Upper lobe of left lung (tissue), 6 donors: ENCODE measurements at regions not wholly inside any gene's neighbourhood (a gene's known extent, or its start where the extent isn't known, plus 50 kb on each side); places are given as distances from the start of the nearest gene placed in this dataset.

Source experiments
- ATAC-seq, 2 donors: fragments of 200-7000 bp; cut with Tn5 transposase; one replicate each; pipeline ENCODE4 v1.9.1; 2022; ENCODE audit warnings: mild to moderate bottlenecking in 2 of 2, moderate library complexity in 2 of 2; ENCODE audit not compliant: low FRiP score in 2 of 2
- DNase-seq, 2 donors: peaks; one replicate each; pipeline ENCODE4 v3.0.0-alpha.2; 2019 to 2020
- H3K27ac ChIP-seq, 4 donors: fragments of 200-600 bp; sonication (generic); one replicate each; pipeline ENCODE4 v1.5.1; 2016 to 2019
- H3K27me3 ChIP-seq, 4 donors: fragments of 200-600 bp; sonication (generic); one replicate each; pipeline ENCODE4 v1.5.1; 2017 to 2019
- H3K36me3 ChIP-seq, 4 donors: fragments of 200-600 bp; sonication (generic); one replicate each; pipeline ENCODE4 v1.5.1; 2016 to 2019
- H3K4me1 ChIP-seq, 4 donors: fragments of 200-600 bp; sonication (generic); one replicate each; pipeline ENCODE4 v1.5.1; 2018 to 2019
- H3K4me3 ChIP-seq, 4 donors: fragments of 200-600 bp; sonication (generic); one replicate each; pipeline ENCODE4 v1.5.1; 2017 to 2019; ENCODE audit warnings: mild to moderate bottlenecking in 2 of 4, moderate library complexity in 1 of 4
- H3K9me3 ChIP-seq, 4 donors: fragments of 200-600 bp; sonication (generic); one replicate each; pipeline ENCODE4 v1.5.1; 2018 to 2019
- EP300 ChIP-seq, 4 donors: sonication (generic); formaldehyde crosslinking; IDR thresholded peaks; one replicate each; pipeline ENCODE4 v1.5.1; 2017; ENCODE audit warnings: antibody characterized with exemption in 4 of 4, control low read depth in 2 of 4
- POLR2A ChIP-seq, 4 donors: fragments of 450-650 bp; IDR thresholded peaks; one replicate each; pipeline ENCODE4 v1.5.1; 2016 to 2017; ENCODE audit warnings: antibody characterized with exemption in 4 of 4, mild to moderate bottlenecking in 2 of 4
- POLR2AphosphoS5 ChIP-seq, 2 donors: sonication (generic); formaldehyde crosslinking; IDR thresholded peaks; one replicate each; pipeline ENCODE4 v1.5.1; 2017; ENCODE audit warnings: antibody characterized with exemption in 2 of 2
- WGBS, 2 donors: methylation state at CpG; one replicate each; pipeline ENCODE4 v1.1.5; 2017 to 2018; 5-methylcytosine and 5-hydroxymethylcytosine counted together
- TF ChIP-seq, protein P1 (sequence below), 6 experiments: fragments of 450-650 bp in 4 of 6; fragments of 200-600 bp in 2 of 6; sonication (generic) in 2 of 6; IDR thresholded peaks; one replicate each; pipeline ENCODE4 v1.5.1; 2016 to 2019; ENCODE audit warnings: antibody characterized with exemption in 6 of 6
- donor health status: DM: no; HTN: no; CAD: no; lungs with moderate emphysema.
- donor health status: DM: no; HTN: yes; CAD: no; lungs with severe emphysema.

DNA sequence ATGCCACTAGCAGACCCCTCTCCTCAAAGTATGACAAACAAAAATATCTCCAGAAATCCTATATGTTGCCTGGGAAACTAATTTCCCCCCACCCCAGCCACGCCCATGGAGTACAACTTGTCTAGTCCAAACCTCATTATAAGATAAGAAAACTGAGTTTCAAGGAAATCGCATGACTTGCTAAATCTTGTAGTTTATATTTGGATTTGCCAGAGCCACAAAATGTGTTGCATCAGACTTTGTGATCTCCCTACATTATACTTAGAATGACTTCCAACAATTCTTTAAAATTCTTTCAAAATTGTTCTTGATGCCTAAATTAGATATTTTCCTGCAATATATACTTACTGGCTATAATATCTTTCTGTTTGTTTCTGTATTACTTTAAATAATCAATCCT is 1034.4 kb downstream of the IGSF11 start:
- peaks cover 0 to 2% (median 0%) of the 10 kb centered on the region in 4 donors for H3K27me3 ChIP-seq
- no peak overlapping the region for H3K27ac ChIP-seq
- H3K4me3 ChIP-seq = no peak overlapping the region
- WGBS, 2 donors = 57 to 63% methylated on average over 2 of the region's 2 CpGs
- DNase-seq (no peak), ATAC-seq (no peak)
- no peaks in the 10 kb centered on the region for H3K9me3 ChIP-seq
- H3K4me1 ChIP-seq = peaks cover 7 to 14% (median 9%) of the 10 kb centered on the region in 4 donors
- no peaks in the 10 kb centered on the region for H3K36me3 ChIP-seq
- TF ChIP-seq, protein P1, sequence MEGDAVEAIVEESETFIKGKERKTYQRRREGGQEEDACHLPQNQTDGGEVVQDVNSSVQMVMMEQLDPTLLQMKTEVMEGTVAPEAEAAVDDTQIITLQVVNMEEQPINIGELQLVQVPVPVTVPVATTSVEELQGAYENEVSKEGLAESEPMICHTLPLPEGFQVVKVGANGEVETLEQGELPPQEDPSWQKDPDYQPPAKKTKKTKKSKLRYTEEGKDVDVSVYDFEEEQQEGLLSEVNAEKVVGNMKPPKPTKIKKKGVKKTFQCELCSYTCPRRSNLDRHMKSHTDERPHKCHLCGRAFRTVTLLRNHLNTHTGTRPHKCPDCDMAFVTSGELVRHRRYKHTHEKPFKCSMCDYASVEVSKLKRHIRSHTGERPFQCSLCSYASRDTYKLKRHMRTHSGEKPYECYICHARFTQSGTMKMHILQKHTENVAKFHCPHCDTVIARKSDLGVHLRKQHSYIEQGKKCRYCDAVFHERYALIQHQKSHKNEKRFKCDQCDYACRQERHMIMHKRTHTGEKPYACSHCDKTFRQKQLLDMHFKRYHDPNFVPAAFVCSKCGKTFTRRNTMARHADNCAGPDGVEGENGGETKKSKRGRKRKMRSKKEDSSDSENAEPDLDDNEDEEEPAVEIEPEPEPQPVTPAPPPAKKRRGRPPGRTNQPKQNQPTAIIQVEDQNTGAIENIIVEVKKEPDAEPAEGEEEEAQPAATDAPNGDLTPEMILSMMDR (IDR thresholded peaks at IDR 0.05) = no peak
- no peak for TF ChIP-seq POLR2A (IDR thresholded peaks at IDR 0.05)
- TF ChIP-seq POLR2AphosphoS5 (IDR thresholded peaks at IDR 0.05) = no peak
- no peak for TF ChIP-seq EP300 (IDR thresholded peaks at IDR 0.05)

DNA sequence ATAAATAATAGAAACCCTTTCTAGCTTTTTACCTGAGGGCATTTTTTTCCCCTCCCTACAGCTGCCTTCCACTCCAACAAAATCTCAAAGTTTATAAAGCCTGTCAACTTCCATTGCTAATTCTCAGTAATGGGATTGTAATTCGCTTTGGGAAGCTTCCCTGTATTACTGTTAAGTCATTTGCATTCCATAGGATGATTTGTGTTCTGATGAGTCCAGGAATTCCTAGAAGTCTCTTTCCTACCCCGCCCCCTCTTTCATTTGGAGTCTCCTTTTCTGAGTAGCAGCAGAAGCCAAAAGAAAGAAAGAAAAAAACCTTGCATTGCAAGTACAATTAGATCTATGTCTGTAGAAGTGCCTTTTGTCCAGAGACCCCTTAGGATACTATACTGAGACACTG is 1033.3 kb downstream of the IGSF11 start:
- H3K27ac ChIP-seq = no peak overlapping the region
- H3K36me3 ChIP-seq = no peaks in the 10 kb centered on the region
- TF ChIP-seq EP300 (IDR thresholded peaks at IDR 0.05) (no peak), POLR2A (IDR thresholded peaks at IDR 0.05) (no peak), POLR2AphosphoS5 (IDR thresholded peaks at IDR 0.05) (no peak)
- TF ChIP-seq, protein P1 (IDR thresholded peaks at IDR 0.05) = no peak
- peaks cover 0 to 2% (median 0%) of the 10 kb centered on the region in 4 donors for H3K27me3 ChIP-seq
- ATAC-seq = no peak
- peaks cover 0 to 2% (median 0%) of the 10 kb centered on the region in 4 donors for H3K9me3 ChIP-seq
- H3K4me3 ChIP-seq = no peak overlapping the region
- DNase-seq = no peak
- 22 to 26% methylated on average over 2 of the region's 2 CpGs for WGBS, 2 donors
- peaks cover 7 to 14% (median 9%) of the 10 kb centered on the region in 4 donors for H3K4me1 ChIP-seq

- Histone ChIP-seq H3K9me3 (peaks cover 0 to under 1% (median 0%) of the 10 kb centered on the region in 4 donors), H3K36me3 (no peaks in the 10 kb centered on the region), H3K27me3 (no peaks in the 10 kb centered on the region), H3K27ac (no peak overlapping the region), H3K4me1 (no peaks in the 10 kb centered on the region), H3K4me3 (no peak overlapping the region)
- TF ChIP-seq POLR2A (IDR thresholded peaks at IDR 0.05) (no peak), POLR2AphosphoS5 (IDR thresholded peaks at IDR 0.05) (no peak), EP300 (IDR thresholded peaks at IDR 0.05) (no peak)
- TF ChIP-seq, protein P1 (IDR thresholded peaks at IDR 0.05) = no peak
- WGBS, 2 donors = 17 to 30% methylated on average over 3 of the region's 3 CpGs
- ATAC-seq (no peak), DNase-seq (no peak)
These were observed 1022.7 kb downstream of the IGSF11 start for GRCh38 chr3:118011910-118012309.

DNA sequence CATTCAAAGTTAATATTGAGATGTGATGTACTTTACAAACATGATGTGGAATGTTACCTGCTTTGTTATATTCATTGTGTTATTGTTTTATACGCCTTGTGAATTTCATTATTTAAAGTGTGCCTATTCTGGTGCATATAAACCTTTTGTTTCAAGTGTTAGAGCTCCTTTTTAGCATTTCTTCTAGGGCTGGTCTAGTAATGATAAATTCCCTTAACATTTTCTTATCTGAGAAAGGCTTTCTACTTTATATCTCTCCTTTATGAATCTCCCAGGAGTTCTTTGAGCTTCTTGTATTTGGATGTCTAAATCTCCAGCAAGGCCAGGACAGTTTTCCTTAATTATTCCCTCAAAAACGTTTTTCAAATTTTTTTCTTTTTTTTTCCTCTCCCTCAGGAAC is 1005.6 kb downstream of the IGSF11 start:
- 50 to 56% methylated on average over 2 of the region's 2 CpGs for WGBS, 2 donors
- Histone ChIP-seq H3K36me3 (no peaks in the 10 kb centered on the region), H3K4me1 (no peaks in the 10 kb centered on the region), H3K27ac (no peak overlapping the region), H3K9me3 (peaks cover 9 to 14% (median 10%) of the 10 kb centered on the region in 4 donors), H3K4me3 (no peak overlapping the region), H3K27me3 (no peaks in the 10 kb centered on the region)
- DNase-seq (no peak), ATAC-seq (no peak)
- TF ChIP-seq, protein P1 (IDR thresholded peaks at IDR 0.05) = no peak
- TF ChIP-seq POLR2A (IDR thresholded peaks at IDR 0.05) (no peak), POLR2AphosphoS5 (IDR thresholded peaks at IDR 0.05) (no peak), EP300 (IDR thresholded peaks at IDR 0.05) (no peak)

DNA sequence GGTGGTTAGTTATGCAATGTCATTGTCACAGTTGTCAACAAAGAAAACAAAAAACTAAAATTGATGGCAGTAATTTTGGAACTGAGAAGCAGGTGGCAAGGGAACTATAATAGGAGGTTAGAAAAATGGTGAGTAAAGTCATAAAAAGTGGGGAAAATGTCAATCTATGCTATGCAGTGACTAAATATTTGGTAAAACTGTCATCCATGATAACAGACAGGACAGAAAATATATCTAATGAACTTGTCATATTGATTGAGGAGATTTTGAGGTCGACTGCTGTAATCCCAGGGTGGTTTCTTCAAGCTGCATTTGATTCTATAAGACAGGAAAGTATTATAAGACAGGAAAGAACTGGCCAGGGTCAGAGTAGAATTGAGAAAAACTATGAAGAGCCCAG is 998.4 kb downstream of the IGSF11 start:
- peaks cover 0 to 6% (median 2%) of the 10 kb centered on the region in 4 donors for H3K9me3 ChIP-seq
- no peaks in the 10 kb centered on the region for H3K36me3 ChIP-seq
- no peak overlapping the region for H3K4me3 ChIP-seq
- ATAC-seq = no peak
- no peak overlapping the region for H3K27ac ChIP-seq
- WGBS, 2 donors = 39 to 43% methylated on average over 1 of the region's 1 CpG
- no peaks in the 10 kb centered on the region for H3K27me3 ChIP-seq
- H3K4me1 ChIP-seq = no peaks in the 10 kb centered on the region
- no peak for TF ChIP-seq POLR2A (IDR thresholded peaks at IDR 0.05)
- TF ChIP-seq POLR2AphosphoS5 (IDR thresholded peaks at IDR 0.05) = no peak
- no peak for TF ChIP-seq EP300 (IDR thresholded peaks at IDR 0.05)
- TF ChIP-seq, protein P1 (IDR thresholded peaks at IDR 0.05) = no peak
- DNase-seq = no peak
